RWPE2 (cell line): ENCODE measurements at regions not wholly inside any gene's neighbourhood (a gene's known extent, or its start where the extent isn't known, plus 50 kb on each side); places are given as distances from the start of the nearest gene placed in this dataset.

ENCODE experiments used
- ATAC-seq: fragments of 200-7000 bp; cut with Tn5 transposase; 3 replicates; pipeline ENCODE4 v1.9.1; 2021; ENCODE audit warnings: low read depth
- DNase-seq: peaks from one replicate; pipeline ENCODE4 v3.0.0-alpha.2; 2020; ENCODE audit warnings: low spot score
- H3K27ac ChIP-seq: fragments of 450-650 bp; 2 replicates; pipeline ENCODE4 v1.5.1; 2017; ENCODE audit warnings: mild to moderate bottlenecking; ENCODE audit not compliant: poor library complexity, severe bottlenecking
- H3K27me3 ChIP-seq: fragments of 250-450 bp; sonication (Bioruptor Pico); 2 replicates; pipeline ENCODE4 v1.5.1; 2021; ENCODE audit warnings: mild to moderate bottlenecking, moderate library complexity; ENCODE audit not compliant: insufficient read depth, poor library complexity, severe bottlenecking
- H3K36me3 ChIP-seq: fragments of 250-450 bp; sonication (Bioruptor Pico); 2 replicates; pipeline ENCODE4 v1.5.1; 2020; ENCODE audit warnings: low read depth, mild to moderate bottlenecking, moderate library complexity
- H3K4me1 ChIP-seq: fragments of 250-450 bp; sonication (Bioruptor Pico); 2 replicates; pipeline ENCODE4 v1.5.1; 2021; ENCODE audit warnings: mild to moderate bottlenecking, moderate library complexity; ENCODE audit not compliant: insufficient read depth, poor library complexity, severe bottlenecking
- H3K4me3 ChIP-seq: fragments of 250-450 bp; sonication (Bioruptor Pico); 2 replicates; pipeline ENCODE4 v1.5.1; 2021; ENCODE audit warnings: mild to moderate bottlenecking, moderate library complexity; ENCODE audit not compliant: severe bottlenecking
- H3K9me3 ChIP-seq: fragments of 250-450 bp; sonication (Bioruptor Pico); 2 replicates; pipeline ENCODE4 v1.5.1; 2021; ENCODE audit warnings: mild to moderate bottlenecking, moderate library complexity; ENCODE audit not compliant: severe bottlenecking
- TF ChIP-seq, protein P1 (sequence below): fragments of 450-650 bp; IDR thresholded peaks from one replicate; pipeline ENCODE4 v1.5.1; 2017; ENCODE audit warnings: mild to moderate bottlenecking, moderate library complexity; ENCODE audit not compliant: poor library complexity, severe bottlenecking

DNA sequence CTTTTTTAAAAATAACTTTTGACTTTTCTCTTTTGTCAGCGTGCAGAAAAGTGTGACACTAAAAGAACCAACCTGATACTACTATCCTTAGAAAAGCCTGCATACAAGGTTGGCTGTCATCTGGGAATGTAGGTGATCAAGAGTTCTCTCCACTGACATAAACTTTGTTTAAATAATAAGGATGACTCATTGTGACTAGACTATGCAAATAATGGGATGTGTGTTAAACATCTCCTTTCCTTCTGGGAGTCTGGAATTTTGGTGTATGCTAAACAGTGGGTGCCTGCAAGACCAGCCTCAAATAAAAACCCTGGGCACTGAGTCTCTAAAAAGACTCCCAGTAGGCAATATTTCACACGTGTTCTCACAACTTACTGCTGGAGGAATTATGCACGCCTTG lies 373.4 kb downstream of the CNTNAP4 start:
- H3K4me3 ChIP-seq: no peak overlapping the region
- H3K27ac ChIP-seq: no peak overlapping the region
- H3K36me3 ChIP-seq: no peaks in the 10 kb centered on the region
- peak; percentile 95 for ATAC-seq
- DNase-seq: no peak
- H3K9me3 ChIP-seq: no peaks in the 10 kb centered on the region
- TF ChIP-seq, protein P1, sequence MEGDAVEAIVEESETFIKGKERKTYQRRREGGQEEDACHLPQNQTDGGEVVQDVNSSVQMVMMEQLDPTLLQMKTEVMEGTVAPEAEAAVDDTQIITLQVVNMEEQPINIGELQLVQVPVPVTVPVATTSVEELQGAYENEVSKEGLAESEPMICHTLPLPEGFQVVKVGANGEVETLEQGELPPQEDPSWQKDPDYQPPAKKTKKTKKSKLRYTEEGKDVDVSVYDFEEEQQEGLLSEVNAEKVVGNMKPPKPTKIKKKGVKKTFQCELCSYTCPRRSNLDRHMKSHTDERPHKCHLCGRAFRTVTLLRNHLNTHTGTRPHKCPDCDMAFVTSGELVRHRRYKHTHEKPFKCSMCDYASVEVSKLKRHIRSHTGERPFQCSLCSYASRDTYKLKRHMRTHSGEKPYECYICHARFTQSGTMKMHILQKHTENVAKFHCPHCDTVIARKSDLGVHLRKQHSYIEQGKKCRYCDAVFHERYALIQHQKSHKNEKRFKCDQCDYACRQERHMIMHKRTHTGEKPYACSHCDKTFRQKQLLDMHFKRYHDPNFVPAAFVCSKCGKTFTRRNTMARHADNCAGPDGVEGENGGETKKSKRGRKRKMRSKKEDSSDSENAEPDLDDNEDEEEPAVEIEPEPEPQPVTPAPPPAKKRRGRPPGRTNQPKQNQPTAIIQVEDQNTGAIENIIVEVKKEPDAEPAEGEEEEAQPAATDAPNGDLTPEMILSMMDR: no peak
- peaks cover 9% of the 10 kb centered on the region for H3K4me1 ChIP-seq
- H3K27me3 ChIP-seq: no peaks in the 10 kb centered on the region

DNA sequence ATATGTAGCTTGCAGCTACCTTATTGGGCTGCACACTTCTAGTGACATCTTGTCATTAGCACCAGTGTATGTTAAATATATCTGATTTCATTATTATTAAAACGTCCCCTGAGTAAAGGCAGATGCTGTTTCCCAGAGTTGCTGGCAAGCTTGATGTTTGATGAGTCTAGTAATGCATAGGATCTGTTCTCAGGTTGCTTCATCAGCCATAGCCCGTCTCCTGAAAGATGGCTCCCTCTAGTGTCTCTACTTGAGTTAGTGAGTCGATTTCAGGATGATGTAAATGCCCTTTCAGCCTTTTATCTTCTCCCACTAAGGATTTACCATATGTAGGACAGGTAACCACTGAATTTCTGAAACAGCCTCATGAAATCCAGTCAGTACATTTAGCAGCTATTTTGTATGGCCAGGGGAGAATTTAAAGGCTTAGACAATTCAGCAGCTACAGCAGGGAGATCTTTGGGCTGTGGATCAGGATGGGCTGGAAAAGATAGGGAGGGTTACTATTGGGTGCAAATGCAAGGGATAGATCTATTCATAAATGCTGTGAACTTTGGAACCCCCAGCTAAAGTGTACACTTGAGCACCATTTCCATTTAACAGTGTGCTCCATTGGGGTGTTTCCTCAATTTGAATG lies 376.3 kb downstream of the CNTNAP4 start:
- ATAC-seq: peak; percentile 81
- Histone ChIP-seq H3K9me3 (no peaks in the 10 kb centered on the region), H3K4me3 (no peak overlapping the region), H3K4me1 (peaks cover 9% of the 10 kb centered on the region), H3K27ac (no peak overlapping the region), H3K27me3 (no peaks in the 10 kb centered on the region), H3K36me3 (no peaks in the 10 kb centered on the region)
- no peak for DNase-seq
- TF ChIP-seq, protein P1: peak; percentile 90

DNA sequence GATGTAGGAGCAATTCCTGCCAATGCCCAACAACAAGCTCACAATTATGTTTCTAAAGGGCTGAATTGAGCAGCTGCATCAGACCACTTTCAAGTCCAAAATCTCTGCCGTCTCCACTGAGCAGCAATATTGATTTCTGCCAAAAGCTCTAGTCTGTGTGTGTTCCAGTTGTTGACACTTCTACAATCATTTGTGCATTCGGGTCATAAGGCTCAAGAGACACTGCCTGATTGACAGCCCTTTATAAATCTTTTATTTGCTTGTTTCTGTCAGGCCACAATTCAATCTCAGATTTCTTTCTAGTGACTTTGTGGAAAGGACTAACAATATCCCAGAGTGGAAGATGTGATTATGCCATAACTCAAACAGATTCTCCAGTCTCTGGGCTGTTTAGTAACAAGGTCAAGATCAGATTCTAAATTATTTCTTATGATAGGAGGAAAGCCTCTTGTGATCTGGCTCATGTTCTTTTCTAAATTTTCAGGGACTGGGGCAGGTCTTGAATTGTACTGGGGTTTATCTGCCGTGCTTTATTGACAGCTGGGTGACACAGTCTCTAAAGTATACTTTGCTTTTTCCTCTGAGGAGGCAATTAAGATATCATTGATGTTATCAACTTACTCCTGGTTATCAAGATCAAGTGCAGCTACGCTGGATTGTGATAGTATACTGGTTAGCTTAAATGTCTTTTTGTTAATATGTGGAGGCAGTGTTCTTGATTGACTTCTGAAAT lies 377.1 kb downstream of the CNTNAP4 start:
- H3K27me3 ChIP-seq: no peaks in the 10 kb centered on the region
- H3K4me3 ChIP-seq: no peak overlapping the region
- H3K4me1 ChIP-seq: peaks cover 9% of the 10 kb centered on the region
- DNase-seq (no peak), ATAC-seq (no peak)
- H3K36me3 ChIP-seq: no peaks in the 10 kb centered on the region
- TF ChIP-seq, protein P1: no peak
- H3K27ac ChIP-seq: no peak overlapping the region
- H3K9me3 ChIP-seq: no peaks in the 10 kb centered on the region

DNA sequence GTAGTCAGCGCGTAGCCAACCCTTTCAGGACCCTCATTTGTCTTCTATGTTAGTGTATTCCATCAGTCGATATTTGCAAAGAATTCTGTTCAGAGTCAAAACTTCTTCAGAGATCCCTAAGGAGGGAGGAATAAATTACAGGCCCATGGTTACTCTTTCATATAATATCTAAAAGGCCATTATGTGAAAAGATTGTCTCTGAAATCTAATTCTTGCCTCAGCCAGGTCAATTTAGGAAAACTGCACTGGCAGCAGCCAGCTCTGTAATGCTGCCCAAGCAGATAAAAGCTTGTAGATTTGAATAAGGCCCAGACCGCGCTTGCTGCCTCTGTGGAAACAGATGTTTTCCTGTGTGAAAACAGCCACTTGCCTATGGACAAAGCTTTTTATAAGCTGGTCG lies 379.8 kb downstream of the CNTNAP4 start:
- H3K36me3 ChIP-seq: no peaks in the 10 kb centered on the region
- ATAC-seq (no peak), DNase-seq (no peak)

More for the DNA sequence above, 379.8 kb downstream of the CNTNAP4 start:
- Histone ChIP-seq H3K4me3 (no peak overlapping the region), H3K9me3 (no peaks in the 10 kb centered on the region), H3K27me3 (no peaks in the 10 kb centered on the region), H3K4me1 (no peaks in the 10 kb centered on the region), H3K27ac (no peak overlapping the region)
- TF ChIP-seq, protein P1: no peak
